ENCODE measurements at regions not wholly inside any gene's neighbourhood (a gene's known extent, or its start where the extent isn't known, plus 50 kb on each side); places are given as distances from the start of the nearest gene placed in this dataset.

- Histone ChIP-seq H3K4me1 (no peaks in the 10 kb centered on the region), H3K36me3 (no peaks in the 10 kb centered on the region), H3K9me3 (replicated peaks) (no peaks in the 10 kb centered on the region), H3K27me3 (ENCODE audit: low read depth) (peaks cover 71% of the 10 kb centered on the region), H3K4me3 (no peak overlapping the region), H3K27ac (replicated peaks) (no peak overlapping the region)
- DNase-seq = no peak
- no peak for TF ChIP-seq CTCF (IDR thresholded peaks at IDR 0.05; ENCODE audit: borderline replicate concordance)
- intact Hi-C loops (cut with micrococcal nuclease) = no loop called here
These were observed 200.8 kb upstream of the PFKP start for GRCh38 chr10:2866569-2866968.

GRCh38 chr10:2861632-2862210 is 205.6 kb upstream of the PFKP start:
- intact Hi-C loops (cut with micrococcal nuclease) = no loop called here

GRCh38 chr10:2858452-2858851 is 208.9 kb upstream of the PFKP start:
- Histone ChIP-seq H3K36me3 (no peaks in the 10 kb centered on the region), H3K4me3 (no peak overlapping the region), H3K9me3 (replicated peaks) (peaks cover 35% of the 10 kb centered on the region), H3K27ac (replicated peaks) (no peak overlapping the region), H3K4me1 (no peaks in the 10 kb centered on the region), H3K27me3 (ENCODE audit: low read depth) (peaks cover 46% of the 10 kb centered on the region)
- DNase-seq = no peak
- TF ChIP-seq CTCF (IDR thresholded peaks at IDR 0.05; ENCODE audit: borderline replicate concordance) = no peak
- intact Hi-C loops (cut with micrococcal nuclease) = no loop called here

More at GRCh38 chr10:2861632-2862210, 205.6 kb upstream of the PFKP start:
- DNase-seq = no peak
- Histone ChIP-seq H3K4me1 (no peaks in the 10 kb centered on the region), H3K9me3 (replicated peaks) (peaks cover 35% of the 10 kb centered on the region), H3K36me3 (no peaks in the 10 kb centered on the region), H3K27ac (replicated peaks) (no peak overlapping the region), H3K27me3 (ENCODE audit: low read depth) (peaks cover 39% of the 10 kb centered on the region), H3K4me3 (no peak overlapping the region)
- TF ChIP-seq CTCF (IDR thresholded peaks at IDR 0.05; ENCODE audit: borderline replicate concordance) = no peak

- no peak for TF ChIP-seq CTCF (IDR thresholded peaks at IDR 0.05; ENCODE audit: borderline replicate concordance)
- Histone ChIP-seq H3K4me1 (no peaks in the 10 kb centered on the region), H3K27me3 (ENCODE audit: low read depth) (peaks cover 58% of the 10 kb centered on the region), H3K27ac (replicated peaks) (no peak overlapping the region), H3K36me3 (no peaks in the 10 kb centered on the region), H3K9me3 (replicated peaks) (peaks cover 35% of the 10 kb centered on the region), H3K4me3 (no peak overlapping the region)
- DNase-seq = no peak
- intact Hi-C loops (cut with micrococcal nuclease) = no loop called here
These were observed 210.8 kb upstream of the PFKP start for GRCh38 chr10:2856598-2856997.

- Histone ChIP-seq H3K27ac (replicated peaks) (no peak overlapping the region), H3K27me3 (ENCODE audit: low read depth) (peaks cover 54% of the 10 kb centered on the region), H3K4me1 (no peaks in the 10 kb centered on the region), H3K4me3 (no peak overlapping the region), H3K9me3 (replicated peaks) (peaks cover 5% of the 10 kb centered on the region), H3K36me3 (no peaks in the 10 kb centered on the region)
- no peak for DNase-seq
- no peak for TF ChIP-seq CTCF (IDR thresholded peaks at IDR 0.05; ENCODE audit: borderline replicate concordance)
- intact Hi-C loops (cut with micrococcal nuclease) = no loop called here
These were observed 214.6 kb upstream of the PFKP start for GRCh38 chr10:2852574-2853323.

Measured in left ventricle myocardium inferior (tissue), 1 donor.